GM12872 (cell line): ENCODE measurements at regions not wholly inside any gene's neighbourhood (a gene's known extent, or its start where the extent isn't known, plus 50 kb on each side); places are given as distances from the start of the nearest gene placed in this dataset.

Experiments
- CTCF ChIP-seq: IDR thresholded peaks from 3 replicates; pipeline ENCODE4 v1.5.1; 2011; ENCODE audit warnings: low read depth, mild to moderate bottlenecking, low read length, moderate library complexity; ENCODE audit not compliant: insufficient read depth

DNA sequence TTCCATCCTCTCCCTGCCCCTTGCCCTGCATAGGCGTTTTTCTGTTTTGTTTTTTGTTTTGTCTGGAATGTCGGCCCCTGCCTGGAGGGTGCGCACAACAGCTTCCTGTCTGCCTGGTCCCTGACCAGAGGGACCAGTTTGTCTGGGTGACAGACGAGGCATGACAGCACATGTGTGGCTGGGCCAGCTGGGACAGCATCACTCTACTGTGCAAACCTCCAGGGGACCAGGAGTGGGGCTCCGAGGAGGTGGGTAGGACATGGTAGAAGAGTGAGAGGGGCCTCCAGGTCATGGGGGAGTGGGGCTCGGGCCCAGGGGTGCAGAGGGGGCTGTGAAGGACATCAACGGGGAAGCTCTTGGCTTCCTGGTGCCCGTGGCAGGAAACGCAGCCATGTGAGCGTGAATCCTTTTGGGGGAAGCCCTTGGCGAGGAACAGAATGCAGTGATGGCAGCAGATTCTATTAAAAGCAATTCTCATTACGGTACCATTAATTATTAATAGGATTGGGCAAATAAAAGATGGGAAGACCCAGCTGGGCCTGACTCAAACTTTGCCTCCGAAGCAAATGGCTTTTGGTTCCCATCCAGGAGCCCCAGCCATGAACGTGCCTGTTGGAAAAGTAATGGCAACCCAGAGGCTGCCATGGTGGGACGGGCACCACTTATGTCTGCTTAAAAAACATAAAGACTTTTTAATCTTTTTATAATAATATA, 184.4 kb upstream of the IER5L start:
- TF ChIP-seq CTCF: no peak

- TF ChIP-seq CTCF: no peak
These were observed 183.1 kb upstream of the IER5L start for GRCh38 chr9:129361196-129361595.

DNA sequence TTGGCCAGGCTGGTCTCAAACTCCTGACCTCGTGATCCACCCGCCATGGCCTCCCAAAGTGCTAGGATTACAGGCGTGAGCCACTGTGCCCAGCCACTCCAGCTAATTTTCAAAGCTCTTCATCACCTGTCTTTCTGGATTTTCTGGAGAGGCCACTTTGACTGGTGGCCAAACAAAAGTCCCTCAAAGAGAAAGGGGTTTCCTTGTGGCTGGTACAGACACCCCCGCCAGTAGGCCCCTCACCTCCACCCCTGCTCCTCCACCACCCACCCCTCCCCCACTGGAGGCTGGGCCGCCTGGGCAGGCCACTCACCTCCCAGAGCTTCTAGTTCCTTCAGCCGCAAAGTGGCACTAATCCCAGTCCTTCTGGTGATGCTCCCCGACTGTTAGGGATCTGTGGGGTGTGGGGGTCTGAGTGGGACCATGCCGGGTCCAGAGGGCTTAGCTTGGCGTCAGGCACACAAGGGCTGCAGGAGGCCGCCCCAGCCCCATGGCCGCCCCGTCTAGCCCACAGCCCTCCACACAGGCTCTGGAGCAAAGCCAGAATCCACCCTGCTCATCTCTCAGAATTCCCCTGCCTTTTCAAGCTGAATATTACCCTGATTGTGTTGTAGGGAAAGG, 182.0 kb upstream of the IER5L start:
- no peak for TF ChIP-seq CTCF

GRCh38 chr9:129359162-129359811, 181.2 kb upstream of the IER5L start:
- TF ChIP-seq CTCF: no peak

- no peak for TF ChIP-seq CTCF
These were observed 180.6 kb upstream of the IER5L start for GRCh38 chr9:129358621-129359154.

DNA sequence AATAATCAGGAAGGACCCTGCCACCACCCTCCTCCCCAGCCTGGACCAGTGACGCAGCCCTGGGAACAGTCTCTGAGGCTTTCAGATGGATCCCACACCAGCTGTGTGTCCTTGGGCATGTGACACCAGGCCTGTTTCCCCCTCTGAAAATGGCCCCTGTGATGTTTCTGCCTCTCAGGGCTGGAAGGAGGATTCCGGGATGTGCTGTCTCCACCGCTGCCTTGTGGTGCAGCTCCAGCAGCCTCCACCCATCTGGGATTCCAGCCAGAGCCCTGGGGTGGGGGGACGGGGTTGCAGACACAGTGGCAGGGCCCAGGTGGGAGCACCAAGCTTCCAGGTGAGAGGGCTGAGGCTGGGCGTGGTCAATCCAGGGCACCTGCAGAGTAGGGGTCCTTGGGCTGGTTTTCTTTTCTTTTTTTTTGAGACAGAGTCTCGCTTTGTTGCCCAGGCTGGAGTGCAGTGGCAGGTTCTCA, 179.7 kb upstream of the IER5L start:
- no peak for TF ChIP-seq CTCF

- TF ChIP-seq CTCF: no peak
These were observed 179.1 kb upstream of the IER5L start for GRCh38 chr9:129356871-129357772.
